Lower leg skin (tissue), 4 donors: ENCODE measurements at regions not wholly inside any gene's neighbourhood (a gene's known extent, or its start where the extent isn't known, plus 50 kb on each side); places are given as distances from the start of the nearest gene placed in this dataset.

Source experiments
- DNase-seq, 2 donors: peaks; one replicate each; pipeline ENCODE4 v3.0.0-alpha.2; 2019; ENCODE audit warnings: low spot score in 2 of 2
- H3K4me3 ChIP-seq: fragments of 200-600 bp; sonication (generic); 2 replicates; pipeline ENCODE4 v1.5.1; 2017; ENCODE audit warnings: mild to moderate bottlenecking, low read depth; ENCODE audit not compliant: poor library complexity, severe bottlenecking
- POLR2A ChIP-seq, 2 donors: fragments of 450-650 bp; IDR thresholded peaks; one replicate each; pipeline ENCODE4 v1.6.1; 2016 to 2017; ENCODE audit warnings: antibody characterized with exemption in 2 of 2, mild to moderate bottlenecking in 1 of 2, moderate library complexity in 1 of 2
- WGBS, 2 donors: methylation state at CpG; one replicate each; pipeline ENCODE4 v1.1.5; 2018; 5-methylcytosine and 5-hydroxymethylcytosine counted together
- intact Hi-C: fragments of 100-400 bp; cut with DNase I; formaldehyde crosslinking; loops from one replicate; pipeline ENCODE4 v1.15.0; 2023; ENCODE audit warnings: low total_unique reads
- TF ChIP-seq, protein P1 (sequence below), 3 donors: fragments of 450-650 bp; IDR thresholded peaks; one replicate each; pipeline ENCODE4 v1.5.1; 2016; ENCODE audit warnings: antibody characterized with exemption in 3 of 3, mild to moderate bottlenecking in 3 of 3, moderate library complexity in 2 of 3

DNA sequence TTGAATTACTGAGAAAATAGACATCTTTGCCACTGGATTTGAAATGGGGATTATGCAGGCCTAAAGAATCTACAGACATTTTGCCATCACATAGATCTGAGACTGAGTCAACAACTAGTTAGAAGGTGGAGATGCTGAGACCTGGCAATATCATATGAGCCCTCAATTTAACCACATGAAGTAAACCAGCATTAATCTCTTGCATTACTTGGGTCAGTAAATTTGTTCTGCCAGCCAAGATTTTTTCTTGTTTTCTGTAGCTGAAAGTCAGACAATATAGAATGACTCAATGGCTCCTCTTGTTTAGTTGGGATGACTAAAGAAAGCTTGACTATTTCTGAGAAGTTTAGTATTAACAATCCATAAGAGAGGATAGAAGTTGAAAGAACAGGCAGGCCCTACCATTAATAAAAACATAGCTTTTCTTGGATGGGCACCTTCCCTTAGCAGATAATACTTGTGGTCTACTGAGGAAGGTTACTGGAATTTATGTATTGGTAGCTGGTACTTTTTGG lies 396.7 kb upstream of the SORCS1 start:
- intact Hi-C loops, result no loop called here
- TF ChIP-seq POLR2A (IDR thresholded peaks at IDR 0.05), result no peak
- TF ChIP-seq, protein P1, sequence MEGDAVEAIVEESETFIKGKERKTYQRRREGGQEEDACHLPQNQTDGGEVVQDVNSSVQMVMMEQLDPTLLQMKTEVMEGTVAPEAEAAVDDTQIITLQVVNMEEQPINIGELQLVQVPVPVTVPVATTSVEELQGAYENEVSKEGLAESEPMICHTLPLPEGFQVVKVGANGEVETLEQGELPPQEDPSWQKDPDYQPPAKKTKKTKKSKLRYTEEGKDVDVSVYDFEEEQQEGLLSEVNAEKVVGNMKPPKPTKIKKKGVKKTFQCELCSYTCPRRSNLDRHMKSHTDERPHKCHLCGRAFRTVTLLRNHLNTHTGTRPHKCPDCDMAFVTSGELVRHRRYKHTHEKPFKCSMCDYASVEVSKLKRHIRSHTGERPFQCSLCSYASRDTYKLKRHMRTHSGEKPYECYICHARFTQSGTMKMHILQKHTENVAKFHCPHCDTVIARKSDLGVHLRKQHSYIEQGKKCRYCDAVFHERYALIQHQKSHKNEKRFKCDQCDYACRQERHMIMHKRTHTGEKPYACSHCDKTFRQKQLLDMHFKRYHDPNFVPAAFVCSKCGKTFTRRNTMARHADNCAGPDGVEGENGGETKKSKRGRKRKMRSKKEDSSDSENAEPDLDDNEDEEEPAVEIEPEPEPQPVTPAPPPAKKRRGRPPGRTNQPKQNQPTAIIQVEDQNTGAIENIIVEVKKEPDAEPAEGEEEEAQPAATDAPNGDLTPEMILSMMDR (IDR thresholded peaks at IDR 0.05), result no peak
- no peak for DNase-seq
- H3K4me3 ChIP-seq, result no peak overlapping the region

DNA sequence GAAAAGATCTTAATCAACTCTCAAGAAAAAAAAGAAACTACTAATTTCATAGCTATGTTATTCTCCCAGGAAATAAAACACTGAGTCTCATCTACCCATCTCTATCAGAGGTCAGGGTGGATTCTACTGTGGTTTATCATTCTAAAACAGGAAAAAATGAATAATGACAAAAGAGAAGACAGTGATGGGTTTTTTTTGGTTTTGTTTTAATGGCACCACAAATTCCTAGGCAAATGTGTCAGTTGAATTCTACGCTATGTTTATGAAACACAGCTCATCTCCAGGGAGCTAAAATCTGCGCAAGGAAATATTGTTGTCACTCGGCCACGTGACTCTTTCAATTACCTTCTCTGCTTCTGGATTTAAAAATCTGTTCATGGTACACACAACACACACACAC lies 393.4 kb upstream of the SORCS1 start:
- TF ChIP-seq, protein P1 (IDR thresholded peaks at IDR 0.05), result no peak
- TF ChIP-seq POLR2A (IDR thresholded peaks at IDR 0.05), result no peak
- no peak for DNase-seq
- WGBS, 2 donors, result 68 to 83% methylated on average over 4 of the region's 4 CpGs
- no peak overlapping the region for H3K4me3 ChIP-seq
- intact Hi-C loops, result no loop called here

DNA sequence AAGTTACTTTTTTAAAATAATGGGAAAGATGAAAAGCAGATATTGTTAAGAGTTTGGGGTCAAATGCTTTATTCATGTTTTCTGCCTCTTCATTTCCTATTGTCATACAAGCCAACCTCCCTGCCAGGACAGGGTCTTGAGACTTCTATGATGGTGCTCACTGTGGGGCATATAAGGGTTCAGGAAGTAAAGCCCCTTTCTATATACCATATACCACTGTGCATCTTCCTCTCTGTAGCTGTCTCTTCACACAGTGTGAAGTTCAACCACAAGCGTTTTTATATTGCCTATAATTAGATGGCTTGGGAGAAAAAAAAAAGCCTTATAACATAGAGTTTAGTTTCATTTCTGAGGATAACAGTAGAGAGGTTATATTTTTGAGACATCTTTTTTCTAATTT lies 389.8 kb upstream of the SORCS1 start:
- 68 to 69% methylated on average over 1 of the region's 1 CpG for WGBS, 2 donors
- no peak for TF ChIP-seq POLR2A (IDR thresholded peaks at IDR 0.05)
- TF ChIP-seq, protein P1 (IDR thresholded peaks at IDR 0.05), result no peak
- no peak for DNase-seq
- H3K4me3 ChIP-seq, result no peak overlapping the region
- intact Hi-C loops, result no loop called here

DNA sequence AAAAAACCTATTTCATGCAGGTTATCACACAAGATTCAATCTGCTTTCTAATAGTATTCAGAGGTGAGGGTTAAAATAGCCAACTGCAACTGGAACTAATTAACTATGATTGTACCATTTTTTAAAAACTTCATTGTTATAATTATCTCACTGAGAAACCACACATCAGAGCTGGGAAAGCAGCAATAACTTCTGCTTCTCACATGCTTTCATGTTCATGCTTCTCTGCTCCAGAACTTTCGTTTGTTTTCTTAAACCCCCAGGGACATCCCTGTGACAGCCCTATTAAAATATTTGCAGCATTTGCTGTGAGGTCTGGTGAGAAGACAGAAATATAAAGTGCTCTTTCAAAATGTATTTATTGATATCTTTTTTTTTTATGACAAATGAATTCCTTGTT lies 389.0 kb upstream of the SORCS1 start:
- TF ChIP-seq POLR2A (IDR thresholded peaks at IDR 0.05), result no peak
- WGBS, 2 donors, result 0 to 7% methylated on average over 1 of the region's 1 CpG
- DNase-seq, result no peak
- no peak overlapping the region for H3K4me3 ChIP-seq
- intact Hi-C loops, result no loop called here

DNA sequence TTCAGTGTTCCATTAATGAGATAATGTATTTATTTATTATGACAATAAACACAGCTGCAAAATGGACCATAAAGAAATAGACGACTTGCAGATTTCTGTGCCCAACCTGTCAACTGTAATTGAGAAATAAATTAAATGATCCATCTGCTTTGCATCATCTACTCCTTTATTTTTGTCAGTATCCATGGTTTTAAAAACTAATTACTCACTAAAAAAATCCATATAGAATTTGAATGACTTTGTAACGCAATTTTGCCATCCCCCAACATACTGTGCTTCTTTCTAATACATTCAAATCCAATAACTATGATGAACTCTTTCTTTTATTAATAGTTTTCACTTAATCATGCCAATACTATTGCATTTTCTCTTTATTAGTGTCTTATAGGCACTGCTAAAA lies 388.5 kb upstream of the SORCS1 start:
- intact Hi-C loops, result no loop called here
- no peak overlapping the region for H3K4me3 ChIP-seq
- DNase-seq, result no peak
- no peak for TF ChIP-seq POLR2A (IDR thresholded peaks at IDR 0.05)
- TF ChIP-seq, protein P1 (IDR thresholded peaks at IDR 0.05), result no peak
- 43 to 47% methylated on average over 2 of the region's 2 CpGs for WGBS, 2 donors

DNA sequence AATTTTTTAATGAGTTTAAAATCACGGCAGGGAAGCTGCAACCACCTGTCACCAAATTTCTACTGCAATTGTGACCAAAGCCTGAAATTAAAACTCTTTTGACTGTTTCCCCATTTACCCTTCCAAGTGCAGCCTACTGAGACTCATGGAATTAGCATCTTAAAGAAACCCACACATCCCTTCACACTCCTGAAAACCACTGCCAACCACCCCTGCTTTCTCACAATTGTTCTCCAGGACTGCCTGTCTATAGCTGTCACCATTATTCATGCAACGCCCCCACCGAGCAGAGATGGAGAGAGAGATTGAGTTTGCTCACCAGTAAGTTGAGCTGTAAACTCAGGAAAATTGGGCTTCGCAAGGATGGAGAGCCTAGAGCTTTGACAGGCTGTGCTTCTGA lies 383.8 kb upstream of the SORCS1 start:
- intact Hi-C loops, result no loop called here
- WGBS, 2 donors, result 57 to 61% methylated on average over 4 of the region's 4 CpGs
- no peak for DNase-seq
- no peak for TF ChIP-seq POLR2A (IDR thresholded peaks at IDR 0.05)
- TF ChIP-seq, protein P1 (IDR thresholded peaks at IDR 0.05), result no peak
- no peak overlapping the region for H3K4me3 ChIP-seq
